ENCODE measurements at regions not wholly inside any gene's neighbourhood (a gene's known extent, or its start where the extent isn't known, plus 50 kb on each side); places are given as distances from the start of the nearest gene placed in this dataset.

GRCh38 chr20:11861479-11861878 is 56.2 kb upstream of the BTBD3 start:
- DNase-seq = no peak

GRCh38 chr20:11867291-11867919 is 50.3 kb upstream of the BTBD3 start:
- DNase-seq = peak in 1 of 2 experiments; percentile 32
